ENCODE measurements at regions not wholly inside any gene's neighbourhood (a gene's known extent, or its start where the extent isn't known, plus 50 kb on each side); places are given as distances from the start of the nearest gene placed in this dataset.

- TF ChIP-seq CTCF (IDR thresholded peaks at IDR 0.05; ENCODE audit: low read depth, low read length) = no peak
- no peak overlapping the region for H3K4me3 ChIP-seq (ENCODE audit: low read depth, low read length)
- in situ Hi-C loops (cut with HindIII; ENCODE audit: low sequenced_read_pairs) = no loop called here
- DNase-seq (ENCODE audit: low read depth, low spot score) = no peak
Observed at GRCh38 chr2:122864728-122865127, 1109.3 kb downstream of the TSN start.

GRCh38 chr2:122866095-122866494 lies 1110.6 kb downstream of the TSN start:
- DNase-seq (ENCODE audit: low read depth, low spot score) = no peak
- no peak for TF ChIP-seq CTCF (IDR thresholded peaks at IDR 0.05; ENCODE audit: low read depth, low read length)
- in situ Hi-C loops (cut with HindIII; ENCODE audit: low sequenced_read_pairs) = no loop called here
- H3K4me3 ChIP-seq (ENCODE audit: low read depth, low read length) = no peak overlapping the region

GRCh38 chr2:122867941-122868340 lies 1112.5 kb downstream of the TSN start:
- no peak for TF ChIP-seq CTCF (IDR thresholded peaks at IDR 0.05; ENCODE audit: low read depth, low read length)
- DNase-seq (ENCODE audit: low read depth, low spot score) = no peak
- no peak overlapping the region for H3K4me3 ChIP-seq (ENCODE audit: low read depth, low read length)
- in situ Hi-C loops (cut with HindIII; ENCODE audit: low sequenced_read_pairs) = no loop called here

- no peak overlapping the region for H3K4me3 ChIP-seq (ENCODE audit: low read depth, low read length)
- in situ Hi-C loops (cut with HindIII; ENCODE audit: low sequenced_read_pairs) = no loop called here
- no peak for TF ChIP-seq CTCF (IDR thresholded peaks at IDR 0.05; ENCODE audit: low read depth, low read length)
- no peak for DNase-seq (ENCODE audit: low read depth, low spot score)
Observed at GRCh38 chr2:122868646-122869275, 1113.3 kb downstream of the TSN start.

GRCh38 chr2:122873951-122874350 lies 1118.5 kb downstream of the TSN start:
- DNase-seq (ENCODE audit: low read depth, low spot score) = no peak
- in situ Hi-C loops (cut with HindIII; ENCODE audit: low sequenced_read_pairs) = no loop called here
- TF ChIP-seq CTCF (IDR thresholded peaks at IDR 0.05; ENCODE audit: low read depth, low read length) = no peak
- H3K4me3 ChIP-seq (ENCODE audit: low read depth, low read length) = no peak overlapping the region

GRCh38 chr2:122875091-122875865 lies 1119.8 kb downstream of the TSN start:
- no peak for DNase-seq (ENCODE audit: low read depth, low spot score)
- no peak for TF ChIP-seq CTCF (IDR thresholded peaks at IDR 0.05; ENCODE audit: low read depth, low read length)
- in situ Hi-C loops (cut with HindIII; ENCODE audit: low sequenced_read_pairs) = no loop called here
- H3K4me3 ChIP-seq (ENCODE audit: low read depth, low read length) = no peak overlapping the region

All from astrocyte of the spinal cord (primary cell).